T1000 (cell line): ENCODE measurements at regions not wholly inside any gene's neighbourhood (a gene's known extent, or its start where the extent isn't known, plus 50 kb on each side); places are given as distances from the start of the nearest gene placed in this dataset.

ENCODE experiments used
- DNase-seq: peaks from one replicate; lab custom pipeline; 2025; ENCODE audit warnings: mixed read lengths; lab: John Stamatoyannopoulos, UW

DNA sequence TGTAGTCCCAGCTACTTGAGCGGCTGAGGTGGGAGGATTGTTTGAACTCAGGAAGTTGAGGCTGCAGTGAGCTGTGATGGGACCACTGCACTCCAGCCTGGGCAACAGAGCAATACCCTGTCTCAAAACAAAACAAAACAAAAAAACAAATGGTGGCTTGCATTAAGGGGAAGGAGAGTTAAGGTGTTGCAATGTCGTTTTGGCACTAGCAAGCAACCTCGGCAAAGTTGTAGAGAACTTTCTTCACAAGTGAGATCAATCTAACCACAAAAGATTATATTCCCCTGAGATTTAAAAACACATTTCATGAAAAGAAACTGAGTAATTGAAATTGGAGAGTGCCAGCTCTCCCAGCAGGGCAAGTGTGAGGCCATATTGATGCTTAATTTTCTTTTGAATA lies 153.7 kb downstream of the KLF5 start:
- DNase-seq = no peak

GRCh38 chr13:73210218-73210883 lies 151.5 kb downstream of the KLF5 start:
- DNase-seq = no peak

GRCh38 chr13:73204952-73205351 lies 146.1 kb downstream of the KLF5 start:
- DNase-seq = no peak

DNA sequence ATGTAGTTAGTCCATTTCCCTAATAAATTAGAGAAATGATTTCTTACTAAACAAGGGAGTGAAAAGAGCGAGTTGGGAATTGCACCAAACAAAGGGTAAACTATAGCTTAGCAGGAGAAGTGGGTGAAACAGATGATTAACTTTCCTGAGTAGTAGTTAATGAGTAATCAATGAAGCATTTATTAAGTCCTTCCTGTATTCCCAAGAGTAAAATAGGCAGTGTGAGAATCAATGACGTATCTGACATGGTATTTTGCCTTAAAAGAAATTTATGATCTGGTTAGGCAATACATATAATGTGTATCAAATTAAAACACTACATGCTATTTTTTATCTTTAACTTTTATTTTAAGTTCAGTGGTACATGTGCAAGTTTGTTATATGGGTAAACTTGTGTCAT lies 142.8 kb downstream of the KLF5 start:
- no peak for DNase-seq

- no peak for DNase-seq
These were observed 140.2 kb downstream of the KLF5 start for GRCh38 chr13:73198991-73199411.

GRCh38 chr13:73195091-73195490 lies 136.3 kb downstream of the KLF5 start:
- DNase-seq = no peak

- no peak for DNase-seq
These were observed 135.5 kb downstream of the KLF5 start for GRCh38 chr13:73194310-73194709.

DNA sequence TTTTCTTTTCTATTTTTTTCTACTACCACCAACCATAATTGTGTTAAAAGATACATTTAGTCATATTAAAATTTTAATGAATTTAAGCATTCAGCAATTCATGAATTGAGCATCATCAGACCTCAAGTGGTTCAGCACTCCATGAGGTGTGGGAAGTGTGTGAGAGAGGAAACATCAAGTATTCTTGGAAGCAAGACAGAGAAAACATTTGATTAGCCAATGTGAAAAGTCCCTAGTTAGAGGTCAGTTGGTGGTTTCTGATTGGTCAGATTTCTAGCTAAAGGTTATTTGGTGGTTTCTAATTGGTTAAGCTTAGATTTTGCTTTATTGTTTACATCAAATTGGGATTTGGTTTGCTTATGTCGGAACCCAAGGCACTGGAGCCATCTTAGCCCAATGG lies 134.7 kb downstream of the KLF5 start:
- DNase-seq = no peak

DNA sequence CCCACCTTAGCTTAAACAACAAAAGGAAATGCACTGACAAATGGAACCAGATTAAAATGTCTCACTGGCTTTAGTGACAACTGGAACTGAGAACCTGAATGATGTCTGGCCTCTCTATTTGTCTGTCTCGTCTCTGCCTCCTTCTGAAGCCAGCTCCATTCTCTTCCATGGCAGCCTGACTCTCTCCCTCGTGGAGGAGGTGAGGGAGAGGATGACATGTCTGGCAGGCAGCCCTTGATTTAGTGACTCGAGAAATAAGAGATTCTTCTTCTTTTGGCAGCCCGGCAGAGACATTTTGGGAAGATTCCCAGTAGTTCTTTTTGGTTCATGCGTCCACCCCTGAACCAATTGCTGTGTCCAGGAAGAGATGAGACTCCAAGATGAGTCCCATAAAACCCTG lies 131.7 kb downstream of the KLF5 start:
- no peak for DNase-seq

GRCh38 chr13:73189776-73190175 lies 131.0 kb downstream of the KLF5 start:
- DNase-seq = no peak

GRCh38 chr13:73189362-73189761 lies 130.6 kb downstream of the KLF5 start:
- no peak for DNase-seq

DNA sequence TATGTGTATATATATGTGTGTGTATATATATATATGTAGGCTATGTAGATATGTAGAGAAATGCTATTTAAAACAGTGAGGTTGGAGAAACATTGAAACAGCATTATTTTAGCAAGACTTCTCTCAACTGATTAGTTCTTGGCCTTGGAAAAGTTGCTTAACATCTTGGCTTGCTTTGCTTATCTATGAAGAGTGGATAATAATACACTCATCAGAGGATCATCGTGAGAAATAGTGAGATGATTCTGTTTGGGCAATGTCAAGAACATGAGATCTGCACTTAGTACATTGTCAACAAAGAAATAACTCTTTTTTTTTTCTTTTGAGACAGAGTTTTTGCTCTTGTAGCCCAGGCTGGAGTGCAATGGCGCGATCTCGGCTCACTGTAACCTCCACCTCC lies 128.3 kb downstream of the KLF5 start:
- no peak for DNase-seq

DNA sequence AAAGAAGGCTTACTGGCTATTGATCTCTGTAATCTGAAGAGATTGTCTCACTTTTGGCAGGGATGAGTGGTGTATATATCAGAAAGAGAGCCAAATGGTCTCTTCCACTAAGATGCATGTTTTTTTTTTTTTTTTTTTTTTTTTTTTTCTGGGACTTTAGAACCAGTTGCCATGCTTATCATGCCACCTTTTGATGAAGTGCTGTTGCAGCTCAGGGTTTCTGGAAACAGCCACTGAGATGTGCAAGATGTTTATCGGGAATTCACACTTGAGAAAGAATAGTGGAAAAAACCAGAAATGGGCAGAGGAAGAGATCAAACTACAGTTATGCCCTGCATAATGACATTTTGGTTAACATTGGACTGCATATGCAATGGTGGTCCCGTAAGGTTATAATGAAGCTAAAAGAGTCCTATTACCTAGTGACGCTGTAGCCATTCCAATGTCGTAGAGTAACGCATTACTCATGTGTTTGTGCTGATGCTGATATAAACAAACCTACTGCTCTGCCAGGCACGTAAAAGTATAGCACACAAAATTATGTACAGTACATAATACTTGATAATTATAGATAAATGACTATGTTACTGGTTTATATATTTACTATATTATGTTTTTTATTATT lies 121.0 kb downstream of the KLF5 start:
- no peak for DNase-seq

- DNase-seq = no peak
These were observed 119.2 kb downstream of the KLF5 start for GRCh38 chr13:73177916-73178565.

DNA sequence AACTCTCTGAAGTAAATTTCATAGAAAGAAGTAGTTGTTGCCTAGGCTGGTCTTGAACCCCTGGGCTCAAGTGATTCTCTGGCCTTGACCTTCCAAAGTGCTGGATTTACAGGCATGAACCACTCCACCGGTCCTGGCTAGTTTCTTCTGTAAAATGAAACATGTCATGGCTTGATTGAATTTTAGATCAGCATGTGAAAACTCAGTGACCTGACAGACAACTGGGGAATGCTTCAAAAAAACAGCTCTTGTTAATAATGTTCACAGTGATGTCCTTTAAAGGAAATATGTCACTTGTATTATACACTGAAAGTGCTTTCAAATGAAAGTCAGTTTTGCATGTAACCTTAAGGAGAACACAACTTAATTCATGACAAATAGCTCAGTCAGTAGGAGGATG lies 118.2 kb downstream of the KLF5 start:
- no peak for DNase-seq

- no peak for DNase-seq
These were observed 115.8 kb downstream of the KLF5 start for GRCh38 chr13:73174521-73175010.

DNA sequence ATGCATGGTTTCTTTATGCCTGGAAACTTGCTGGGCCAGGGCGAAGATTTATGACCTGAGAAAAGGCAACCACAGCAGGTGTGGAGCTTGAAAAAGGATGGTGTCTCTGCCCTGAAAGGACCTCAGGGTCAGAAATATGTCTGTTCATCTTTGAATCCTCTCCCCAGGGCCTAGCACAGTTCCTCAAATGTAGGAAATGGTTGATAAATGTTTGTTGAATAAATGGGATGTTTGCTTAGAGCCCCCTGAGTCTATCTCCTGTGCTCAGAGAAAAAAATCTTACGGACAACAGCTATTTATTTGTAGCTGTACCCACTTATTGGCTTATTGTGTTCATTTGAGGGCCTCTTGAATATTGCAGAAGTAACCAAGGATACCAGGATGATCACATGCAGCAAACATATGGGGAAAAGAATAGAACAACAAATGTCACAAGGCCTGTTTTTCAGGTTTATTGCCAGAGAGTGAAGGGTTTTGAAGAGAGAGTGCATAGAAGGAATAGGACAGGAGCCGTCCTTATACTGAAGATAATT lies 114.5 kb downstream of the KLF5 start:
- no peak for DNase-seq

DNA sequence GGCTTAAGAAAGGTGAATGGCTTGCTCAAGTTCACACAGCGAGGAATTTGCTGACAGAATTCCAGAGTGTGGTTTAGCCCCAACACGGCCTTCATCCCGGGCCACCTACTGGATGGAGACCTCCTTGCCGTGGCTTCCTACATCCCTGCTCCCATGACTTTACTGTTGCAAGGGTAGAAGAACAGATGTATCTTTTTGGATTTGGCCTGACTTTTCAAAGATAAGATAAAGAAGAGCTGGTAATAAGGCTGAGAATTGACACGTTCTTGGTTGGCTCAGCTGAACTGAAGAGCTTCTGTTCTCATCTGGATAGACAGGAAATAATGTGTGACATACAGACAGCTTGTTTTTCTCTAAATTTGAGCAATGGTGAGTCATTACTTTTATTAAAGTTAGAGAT lies 113.1 kb downstream of the KLF5 start:
- DNase-seq = no peak

GRCh38 chr13:73171271-73171682 lies 112.5 kb downstream of the KLF5 start:
- DNase-seq = no peak

- no peak for DNase-seq
These were observed 111.2 kb downstream of the KLF5 start for GRCh38 chr13:73169971-73170370.

DNA sequence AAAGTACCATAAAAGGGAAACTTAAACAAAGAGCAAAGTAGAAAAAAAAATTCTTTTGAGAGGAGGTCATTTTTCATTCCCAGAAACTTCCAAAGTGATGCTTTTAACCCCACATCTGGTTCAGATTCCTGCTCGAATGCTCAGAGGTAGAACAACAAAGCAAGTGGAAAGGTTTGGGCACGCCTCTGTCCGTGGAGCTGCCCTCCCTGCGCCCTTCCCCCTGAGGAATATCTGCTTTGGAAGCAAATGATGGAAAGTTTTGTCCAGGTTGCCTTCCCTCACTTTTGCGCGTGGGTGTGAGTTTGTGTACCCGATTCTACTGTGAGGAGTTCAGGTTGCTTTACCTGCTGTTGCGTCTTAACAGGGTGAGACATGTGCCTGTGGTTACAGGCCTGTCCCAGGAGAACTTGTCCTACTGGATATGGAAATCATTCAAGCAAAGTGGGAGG lies 110.2 kb downstream of the KLF5 start:
- no peak for DNase-seq

- DNase-seq = no peak
These were observed 109.6 kb downstream of the KLF5 start for GRCh38 chr13:73168226-73168952.
